Panc1 (cell line): ENCODE measurements at regions not wholly inside any gene's neighbourhood (a gene's known extent, or its start where the extent isn't known, plus 50 kb on each side); places are given as distances from the start of the nearest gene placed in this dataset.

Experiments used
- ATAC-seq: fragments of 200-7000 bp; cut with Tn5 transposase; 2 replicates; pipeline ENCODE4 v1.9.1; 2020; ENCODE audit warnings: mild to moderate bottlenecking, moderate library complexity
- BruUV-seq: library from RNA; stranded (reverse); fragments of 400-500 nt; replicated peaks from 2 replicates; lab custom pipeline; 2021; lab: Mats Ljungman, UMichigan
- CTCF ChIA-PET: fragments of 300-600 bp; sonication (Branson Sonifier 250); formaldehyde crosslinking; loops from one replicate; lab custom pipeline; 2022; ENCODE audit warnings: antibody characterized with exemption; lab: Charles Lee
- POLR2A ChIA-PET: fragments of 300-600 bp; sonication (Branson Sonifier 250); formaldehyde crosslinking; loops from one replicate; lab custom pipeline; 2022; ENCODE audit warnings: antibody characterized with exemption; lab: Charles Lee
- DNase-seq: peaks from one replicate; pipeline ENCODE4 v3.0.0-alpha.2; 2010; ENCODE audit warnings: low read depth, low spot score
- H3K27ac ChIP-seq: 2 replicates; pipeline ENCODE4 v1.5.1; 2011; ENCODE audit warnings: mild to moderate bottlenecking, low read length, inconsistent platforms
- H3K27me3 ChIP-seq: fragments of 200-500 bp; sonication (Bioruptor generic); 2 replicates; pipeline ENCODE4 v1.6.0; 2014; ENCODE audit warnings: low read length, inconsistent platforms; ENCODE audit not compliant: control insufficient read depth, insufficient read depth
- H3K36me3 ChIP-seq: fragments of 200-500 bp; sonication (Bioruptor generic); 2 replicates; pipeline ENCODE4 v1.5.1; 2014; ENCODE audit warnings: inconsistent platforms, mild to moderate bottlenecking, low read length, moderate library complexity; ENCODE audit not compliant: control insufficient read depth, insufficient read depth
- H3K4me1 ChIP-seq: 2 replicates; pipeline ENCODE4 v1.5.1; 2011; ENCODE audit warnings: inconsistent platforms, mild to moderate bottlenecking, low read length, moderate library complexity; ENCODE audit not compliant: control insufficient read depth, insufficient read depth
- H3K4me3 ChIP-seq, 2 experiments: 2 replicates each; pipeline ENCODE4 v1.5.1; 2011 to 2012; ENCODE audit warnings: low read depth in 2 of 2, low read length in 2 of 2, mild to moderate bottlenecking in 2 of 2, inconsistent platforms in 1 of 2, moderate library complexity in 1 of 2
- H3K9me3 ChIP-seq: fragments of 200-500 bp; sonication (Bioruptor generic); 2 replicates; pipeline ENCODE4 v1.5.1; 2014; ENCODE audit warnings: low read depth, mild to moderate bottlenecking, inconsistent platforms, low read length, moderate library complexity; ENCODE audit not compliant: control insufficient read depth, insufficient read depth
- POLR2AphosphoS5 ChIP-seq: IDR thresholded peaks from 2 replicates; pipeline ENCODE4 v1.6.1; 2012; ENCODE audit warnings: mild to moderate bottlenecking, low read depth, low read length, moderate library complexity
- SIN3A ChIP-seq: IDR thresholded peaks from 2 replicates; pipeline ENCODE4 v1.6.1; 2012; ENCODE audit warnings: low read depth, mild to moderate bottlenecking, low read length, moderate library complexity, borderline replicate concordance; ENCODE audit not compliant: insufficient read depth
- TCF7L2 ChIP-seq: IDR thresholded peaks from 2 replicates; pipeline ENCODE4 v1.6.1; 2011; ENCODE audit warnings: mild to moderate bottlenecking, low read depth, low read length, inconsistent platforms
- in situ Hi-C: cut with HindIII; loops from 2 replicates; pipeline ENCODE4 v1.10.0; 2016; ENCODE audit warnings: low sequenced_read_pairs, low pct_unique_long_range_greater_than_20kb
- intact Hi-C: fragments of 100-400 bp; cut with micrococcal nuclease; formaldehyde crosslinking; loops from one replicate; pipeline ENCODE4 v1.10.0; 2022; ENCODE audit not compliant: unreplicated experiment
- TF ChIP-seq, protein P1 (sequence below): fragments of 450-650 bp; IDR thresholded peaks from 2 replicates; pipeline ENCODE4 v1.5.1; 2017; ENCODE audit warnings: mild to moderate bottlenecking
- TF ChIP-seq, protein P2 (sequence below), 2 experiments: IDR thresholded peaks; 2 replicates each; pipeline ENCODE4 v1.6.1; 2011 to 2012; ENCODE audit warnings: low read depth in 2 of 2, control low read depth in 1 of 2, low read length in 1 of 2, mild to moderate bottlenecking in 1 of 2, moderate library complexity in 1 of 2; ENCODE audit not compliant: insufficient read depth in 1 of 2

DNA sequence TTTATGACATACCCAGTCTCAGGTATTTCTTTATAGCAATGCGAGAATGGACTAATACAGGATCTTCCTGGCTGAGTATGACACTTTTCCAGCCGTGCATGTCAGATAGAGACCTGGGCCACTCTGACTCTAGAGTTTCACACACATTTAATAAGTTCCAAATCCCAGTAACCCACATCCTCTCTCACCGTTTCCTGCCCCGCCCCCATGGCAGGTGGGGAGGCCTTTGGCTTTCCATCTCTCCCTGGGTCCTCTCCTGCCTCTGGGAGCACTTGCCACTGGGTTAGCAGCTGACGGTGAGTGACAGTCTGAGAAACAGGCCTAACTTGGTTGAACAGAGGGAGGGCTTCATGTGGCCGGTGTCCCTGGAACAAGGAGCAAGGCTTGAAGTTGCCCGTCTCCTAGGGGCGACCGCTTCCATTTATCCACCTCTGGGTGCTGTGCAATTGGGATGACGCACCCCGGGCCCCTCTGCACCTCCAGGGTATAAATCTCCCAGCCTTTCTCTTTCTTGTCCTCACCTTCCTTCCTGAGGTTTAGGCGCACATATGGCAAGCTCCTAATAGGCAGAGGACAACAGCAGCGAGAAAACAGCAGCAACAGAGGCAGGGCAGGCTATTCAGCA lies 152.7 kb upstream of the HDAC4 start:
- no peak for DNase-seq
- H3K27ac ChIP-seq, result no peak overlapping the region
- in situ Hi-C loops (no loop called here), intact Hi-C loops (no loop called here)
- TF ChIP-seq SIN3A, result no peak
- TF ChIP-seq, protein P1, sequence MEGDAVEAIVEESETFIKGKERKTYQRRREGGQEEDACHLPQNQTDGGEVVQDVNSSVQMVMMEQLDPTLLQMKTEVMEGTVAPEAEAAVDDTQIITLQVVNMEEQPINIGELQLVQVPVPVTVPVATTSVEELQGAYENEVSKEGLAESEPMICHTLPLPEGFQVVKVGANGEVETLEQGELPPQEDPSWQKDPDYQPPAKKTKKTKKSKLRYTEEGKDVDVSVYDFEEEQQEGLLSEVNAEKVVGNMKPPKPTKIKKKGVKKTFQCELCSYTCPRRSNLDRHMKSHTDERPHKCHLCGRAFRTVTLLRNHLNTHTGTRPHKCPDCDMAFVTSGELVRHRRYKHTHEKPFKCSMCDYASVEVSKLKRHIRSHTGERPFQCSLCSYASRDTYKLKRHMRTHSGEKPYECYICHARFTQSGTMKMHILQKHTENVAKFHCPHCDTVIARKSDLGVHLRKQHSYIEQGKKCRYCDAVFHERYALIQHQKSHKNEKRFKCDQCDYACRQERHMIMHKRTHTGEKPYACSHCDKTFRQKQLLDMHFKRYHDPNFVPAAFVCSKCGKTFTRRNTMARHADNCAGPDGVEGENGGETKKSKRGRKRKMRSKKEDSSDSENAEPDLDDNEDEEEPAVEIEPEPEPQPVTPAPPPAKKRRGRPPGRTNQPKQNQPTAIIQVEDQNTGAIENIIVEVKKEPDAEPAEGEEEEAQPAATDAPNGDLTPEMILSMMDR, result no peak
- TF ChIP-seq TCF7L2, result no peak
- no peak for TF ChIP-seq POLR2AphosphoS5
- TF ChIP-seq, protein P2, sequence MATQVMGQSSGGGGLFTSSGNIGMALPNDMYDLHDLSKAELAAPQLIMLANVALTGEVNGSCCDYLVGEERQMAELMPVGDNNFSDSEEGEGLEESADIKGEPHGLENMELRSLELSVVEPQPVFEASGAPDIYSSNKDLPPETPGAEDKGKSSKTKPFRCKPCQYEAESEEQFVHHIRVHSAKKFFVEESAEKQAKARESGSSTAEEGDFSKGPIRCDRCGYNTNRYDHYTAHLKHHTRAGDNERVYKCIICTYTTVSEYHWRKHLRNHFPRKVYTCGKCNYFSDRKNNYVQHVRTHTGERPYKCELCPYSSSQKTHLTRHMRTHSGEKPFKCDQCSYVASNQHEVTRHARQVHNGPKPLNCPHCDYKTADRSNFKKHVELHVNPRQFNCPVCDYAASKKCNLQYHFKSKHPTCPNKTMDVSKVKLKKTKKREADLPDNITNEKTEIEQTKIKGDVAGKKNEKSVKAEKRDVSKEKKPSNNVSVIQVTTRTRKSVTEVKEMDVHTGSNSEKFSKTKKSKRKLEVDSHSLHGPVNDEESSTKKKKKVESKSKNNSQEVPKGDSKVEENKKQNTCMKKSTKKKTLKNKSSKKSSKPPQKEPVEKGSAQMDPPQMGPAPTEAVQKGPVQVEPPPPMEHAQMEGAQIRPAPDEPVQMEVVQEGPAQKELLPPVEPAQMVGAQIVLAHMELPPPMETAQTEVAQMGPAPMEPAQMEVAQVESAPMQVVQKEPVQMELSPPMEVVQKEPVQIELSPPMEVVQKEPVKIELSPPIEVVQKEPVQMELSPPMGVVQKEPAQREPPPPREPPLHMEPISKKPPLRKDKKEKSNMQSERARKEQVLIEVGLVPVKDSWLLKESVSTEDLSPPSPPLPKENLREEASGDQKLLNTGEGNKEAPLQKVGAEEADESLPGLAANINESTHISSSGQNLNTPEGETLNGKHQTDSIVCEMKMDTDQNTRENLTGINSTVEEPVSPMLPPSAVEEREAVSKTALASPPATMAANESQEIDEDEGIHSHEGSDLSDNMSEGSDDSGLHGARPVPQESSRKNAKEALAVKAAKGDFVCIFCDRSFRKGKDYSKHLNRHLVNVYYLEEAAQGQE (IDR thresholded peaks at IDR 0.05; ENCODE audit: insufficient read depth in 1 of 2, low read depth in 2 of 2, low read length in 1 of 2), result no peak
- no peak overlapping the region for H3K4me3 ChIP-seq
- POLR2A ChIA-PET, result no interaction called here
- no peaks in the 10 kb centered on the region for H3K36me3 ChIP-seq
- CTCF ChIA-PET, result no interaction called here
- H3K27me3 ChIP-seq, result peaks cover 14% of the 10 kb centered on the region
- no peak for ATAC-seq
- H3K9me3 ChIP-seq, result no peaks in the 10 kb centered on the region
- no peaks in the 10 kb centered on the region for H3K4me1 ChIP-seq
- BruUV-seq, result no TSS peak

DNA sequence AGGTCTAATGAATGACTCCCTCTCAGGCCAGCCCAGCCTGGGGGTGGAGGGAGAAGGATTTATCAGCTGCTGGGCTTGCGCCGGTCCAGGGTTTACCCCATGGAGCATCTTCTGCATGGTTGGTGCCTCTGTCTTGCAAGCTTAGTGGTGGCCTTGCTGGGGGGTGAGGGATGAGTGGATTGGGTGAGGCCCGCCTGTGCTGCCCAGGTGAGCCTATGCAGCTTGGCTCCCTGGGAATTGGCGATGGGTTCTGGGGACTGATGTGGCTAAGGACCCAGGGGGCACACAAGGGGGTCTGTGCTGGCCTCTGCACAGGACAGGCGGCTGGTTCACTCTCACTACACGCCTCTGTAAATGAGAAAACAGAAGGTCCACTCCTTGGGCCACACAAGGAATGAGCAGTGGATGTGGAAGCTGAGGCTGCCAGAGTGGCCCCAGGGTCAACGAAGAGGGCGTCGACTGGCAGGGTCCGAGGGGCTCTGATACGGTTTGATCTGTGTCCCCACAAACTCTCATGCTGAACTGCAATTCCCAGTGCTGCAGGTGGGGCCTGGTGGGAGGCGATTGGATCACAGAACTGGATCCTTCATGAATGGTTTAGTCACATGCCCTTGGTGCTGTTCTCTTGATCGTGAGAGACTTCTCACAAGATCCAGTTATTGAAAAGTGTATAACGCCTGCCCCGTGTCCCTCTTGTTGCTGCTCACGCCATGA lies 151.6 kb upstream of the HDAC4 start:
- no peaks in the 10 kb centered on the region for H3K9me3 ChIP-seq
- DNase-seq (no peak), ATAC-seq (no peak)
- ChIA-PET CTCF (no interaction called here), POLR2A (no interaction called here)
- H3K27ac ChIP-seq, result no peak overlapping the region
- no peaks in the 10 kb centered on the region for H3K36me3 ChIP-seq
- intact Hi-C loops, result no loop called here
- H3K4me3 ChIP-seq, result no peak overlapping the region
- TF ChIP-seq, protein P1, result no peak
- TF ChIP-seq SIN3A (no peak), POLR2AphosphoS5 (no peak), TCF7L2 (no peak)
- TF ChIP-seq, protein P2 (IDR thresholded peaks at IDR 0.05; ENCODE audit: insufficient read depth in 1 of 2, low read depth in 2 of 2, low read length in 1 of 2), result no peak
- BruUV-seq, result no TSS peak
- peaks cover 18% of the 10 kb centered on the region for H3K27me3 ChIP-seq
- in situ Hi-C loops, result no loop called here
- H3K4me1 ChIP-seq, result no peaks in the 10 kb centered on the region
